ENCODE measurements at regions not wholly inside any gene's neighbourhood (a gene's known extent, or its start where the extent isn't known, plus 50 kb on each side); places are given as distances from the start of the nearest gene placed in this dataset.

- no peak for TF ChIP-seq CTCF (IDR thresholded peaks at IDR 0.05; ENCODE audit: low read depth, low read length)
- no peak for TF ChIP-seq POLR2A (IDR thresholded peaks at IDR 0.05; ENCODE audit: extremely low read depth, insufficient read length)
- no peak for TF ChIP-seq MAX (IDR thresholded peaks at IDR 0.05; ENCODE audit: low read depth, low read length)
- TF ChIP-seq MYC (IDR thresholded peaks at IDR 0.05; ENCODE audit: low read depth, low read length) = no peak
These were observed 331.4 kb upstream of the AZI2 start for GRCh38 chr3:28680050-28680449.
